ENCODE measurements at regions not wholly inside any gene's neighbourhood (a gene's known extent, or its start where the extent isn't known, plus 50 kb on each side); places are given as distances from the start of the nearest gene placed in this dataset.

DNA sequence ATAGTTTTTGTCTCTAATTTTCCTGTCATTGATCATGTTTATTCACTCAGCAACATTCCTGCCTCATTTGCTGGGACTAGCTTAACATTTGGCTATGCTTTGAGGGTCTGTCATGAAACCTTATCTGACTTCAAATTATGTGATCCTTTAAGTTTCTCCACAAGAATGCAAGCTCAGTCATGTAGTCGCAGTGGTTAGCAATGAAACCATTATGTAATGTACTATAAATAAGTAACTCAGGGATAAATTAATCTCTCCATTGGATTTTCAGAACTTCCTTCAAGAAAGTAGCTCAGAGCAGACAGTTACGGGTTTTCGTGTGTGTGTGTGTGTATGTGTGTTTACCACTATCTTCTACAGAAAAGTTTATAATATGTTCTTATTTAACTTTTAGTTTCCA is 993.6 kb downstream of the ADGRL3 start:
- Histone ChIP-seq H3K27ac (ENCODE audit: low read length) (no peak overlapping the region), H3K4me1 (ENCODE audit: control insufficient read depth in 1 of 2, insufficient read depth in 2 of 2, low read length in 2 of 2) (no peaks in the 10 kb centered on the region), H3K27me3 (ENCODE audit: low read depth, low read length) (no peaks in the 10 kb centered on the region), H3K9me3 (ENCODE audit: control insufficient read depth in 1 of 2, low read length in 2 of 2) (no peaks in the 10 kb centered on the region), H3K36me3 (ENCODE audit: control insufficient read depth in 1 of 2, insufficient read depth in 2 of 2, low read length in 2 of 2) (no peaks in the 10 kb centered on the region), H3K4me3 (ENCODE audit: low read depth in 1 of 2, low read length in 2 of 2) (no peak overlapping the region)

DNA sequence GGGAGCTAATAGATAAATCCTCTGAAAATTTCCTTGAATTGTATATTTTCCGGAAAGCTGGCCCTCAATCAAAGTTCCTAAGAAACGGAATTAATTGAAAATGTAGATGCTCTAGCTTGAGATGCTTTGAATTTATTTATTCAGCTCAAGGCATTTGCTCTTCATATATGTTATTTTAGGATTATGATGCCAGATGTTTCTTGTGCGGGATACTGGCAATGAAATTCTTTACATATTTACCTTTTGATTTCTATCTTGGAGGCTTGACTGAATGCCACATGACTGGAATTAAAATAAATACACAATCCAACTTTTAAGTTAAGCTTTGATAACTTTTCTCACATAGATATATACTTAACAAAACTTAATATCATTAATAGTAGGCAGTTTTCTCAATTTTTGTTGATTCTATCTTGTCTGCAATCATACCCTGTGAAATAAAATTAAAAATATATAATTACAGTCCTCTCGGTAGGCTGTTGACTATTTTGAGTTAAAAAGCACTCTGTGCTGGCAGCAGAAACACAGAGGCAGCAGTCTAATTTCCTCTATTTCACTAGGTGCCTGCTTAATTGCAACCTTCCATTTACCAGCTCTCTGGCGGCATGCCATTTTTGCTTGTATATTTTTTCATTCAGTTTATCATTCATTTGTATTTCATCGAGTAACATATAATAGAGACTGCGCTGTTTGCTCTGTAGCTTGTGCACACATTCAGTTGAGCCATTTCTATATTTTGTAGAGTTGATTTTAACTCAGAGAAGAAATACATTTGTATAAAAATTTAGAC is 991.5 kb downstream of the ADGRL3 start:
- Histone ChIP-seq H3K9me3 (ENCODE audit: control insufficient read depth in 1 of 2, low read length in 2 of 2) (no peaks in the 10 kb centered on the region), H3K27me3 (ENCODE audit: low read depth, low read length) (no peaks in the 10 kb centered on the region), H3K36me3 (ENCODE audit: control insufficient read depth in 1 of 2, insufficient read depth in 2 of 2, low read length in 2 of 2) (no peaks in the 10 kb centered on the region), H3K27ac (ENCODE audit: low read length) (no peak overlapping the region), H3K4me1 (ENCODE audit: control insufficient read depth in 1 of 2, insufficient read depth in 2 of 2, low read length in 2 of 2) (no peaks in the 10 kb centered on the region), H3K4me3 (ENCODE audit: low read depth in 1 of 2, low read length in 2 of 2) (no peak overlapping the region)

DNA sequence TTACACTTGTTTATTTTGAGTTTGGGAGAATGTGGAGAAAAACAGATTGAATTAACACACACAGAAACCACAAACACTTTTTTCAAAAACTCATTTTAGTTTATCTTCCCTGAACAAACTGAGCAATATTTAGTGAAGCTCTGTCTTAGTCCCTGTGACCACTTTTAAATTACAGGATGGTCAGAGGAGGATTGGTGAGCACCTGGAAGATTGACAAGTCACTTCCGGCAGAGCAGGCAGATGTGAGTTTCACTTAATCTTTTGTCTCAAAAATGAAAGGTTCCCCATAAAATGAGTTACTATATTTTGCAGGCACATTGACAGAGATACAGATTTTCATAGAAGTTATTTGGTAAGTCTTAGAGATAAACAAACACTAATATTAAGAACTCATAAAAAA is 970.1 kb downstream of the ADGRL3 start:
- Histone ChIP-seq H3K27ac (ENCODE audit: low read length) (no peak overlapping the region), H3K4me1 (ENCODE audit: control insufficient read depth in 1 of 2, insufficient read depth in 2 of 2, low read length in 2 of 2) (no peaks in the 10 kb centered on the region), H3K27me3 (ENCODE audit: low read depth, low read length) (no peaks in the 10 kb centered on the region), H3K36me3 (ENCODE audit: control insufficient read depth in 1 of 2, insufficient read depth in 2 of 2, low read length in 2 of 2) (no peaks in the 10 kb centered on the region), H3K4me3 (ENCODE audit: low read depth in 1 of 2, low read length in 2 of 2) (no peak overlapping the region), H3K9me3 (ENCODE audit: control insufficient read depth in 1 of 2, low read length in 2 of 2) (no peaks in the 10 kb centered on the region)

DNA sequence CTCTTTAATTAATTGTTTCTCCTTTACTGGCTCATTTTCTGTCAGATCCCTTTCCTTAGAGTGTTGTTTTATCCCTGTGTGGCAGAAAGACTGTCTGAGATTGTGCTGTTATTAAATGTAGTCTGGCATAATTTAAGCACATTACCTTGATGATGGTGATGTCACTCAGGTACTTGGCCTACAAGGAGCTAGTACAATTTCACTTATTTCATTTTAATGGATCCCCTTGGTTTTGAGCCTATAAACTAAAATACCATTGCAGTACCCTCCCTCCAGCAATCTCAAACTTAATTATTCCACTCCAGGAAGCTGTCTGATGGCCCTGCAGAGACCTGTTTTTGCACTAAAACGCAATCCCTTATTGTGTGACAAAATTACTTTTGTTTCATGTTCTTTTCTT is 968.6 kb downstream of the ADGRL3 start:
- no peaks in the 10 kb centered on the region for H3K9me3 ChIP-seq (ENCODE audit: control insufficient read depth in 1 of 2, low read length in 2 of 2)
- no peaks in the 10 kb centered on the region for H3K36me3 ChIP-seq (ENCODE audit: control insufficient read depth in 1 of 2, insufficient read depth in 2 of 2, low read length in 2 of 2)
- no peaks in the 10 kb centered on the region for H3K27me3 ChIP-seq (ENCODE audit: low read depth, low read length)
- H3K4me1 ChIP-seq (ENCODE audit: control insufficient read depth in 1 of 2, insufficient read depth in 2 of 2, low read length in 2 of 2): no peaks in the 10 kb centered on the region
- H3K27ac ChIP-seq (ENCODE audit: low read length): no peak overlapping the region
- H3K4me3 ChIP-seq (ENCODE audit: low read depth in 1 of 2, low read length in 2 of 2): no peak overlapping the region

DNA sequence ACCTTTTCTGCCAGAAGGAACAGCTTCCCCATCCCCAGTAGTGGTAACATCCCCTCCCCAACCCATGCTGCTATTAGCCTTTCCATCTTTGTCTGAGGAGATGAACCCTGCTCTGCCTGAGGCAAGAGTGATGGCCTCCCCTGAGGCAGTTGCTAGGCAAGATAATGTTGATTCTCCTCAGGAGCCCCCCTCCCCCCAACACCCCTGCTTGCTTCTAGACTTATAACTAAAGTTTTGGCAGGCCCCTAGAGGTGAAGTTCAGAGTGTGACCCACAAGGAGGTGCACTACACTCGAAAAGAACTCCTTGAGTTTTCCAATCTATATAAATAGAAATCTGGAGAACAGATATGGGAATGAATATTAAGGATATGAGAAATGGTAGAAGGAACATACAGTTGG is 962.5 kb downstream of the ADGRL3 start:
- Histone ChIP-seq H3K9me3 (ENCODE audit: control insufficient read depth in 1 of 2, low read length in 2 of 2) (no peaks in the 10 kb centered on the region), H3K36me3 (ENCODE audit: control insufficient read depth in 1 of 2, insufficient read depth in 2 of 2, low read length in 2 of 2) (no peaks in the 10 kb centered on the region), H3K27me3 (ENCODE audit: low read depth, low read length) (no peaks in the 10 kb centered on the region), H3K4me1 (ENCODE audit: control insufficient read depth in 1 of 2, insufficient read depth in 2 of 2, low read length in 2 of 2) (no peaks in the 10 kb centered on the region), H3K27ac (ENCODE audit: low read length) (no peak overlapping the region), H3K4me3 (ENCODE audit: low read depth in 1 of 2, low read length in 2 of 2) (no peak overlapping the region)

DNA sequence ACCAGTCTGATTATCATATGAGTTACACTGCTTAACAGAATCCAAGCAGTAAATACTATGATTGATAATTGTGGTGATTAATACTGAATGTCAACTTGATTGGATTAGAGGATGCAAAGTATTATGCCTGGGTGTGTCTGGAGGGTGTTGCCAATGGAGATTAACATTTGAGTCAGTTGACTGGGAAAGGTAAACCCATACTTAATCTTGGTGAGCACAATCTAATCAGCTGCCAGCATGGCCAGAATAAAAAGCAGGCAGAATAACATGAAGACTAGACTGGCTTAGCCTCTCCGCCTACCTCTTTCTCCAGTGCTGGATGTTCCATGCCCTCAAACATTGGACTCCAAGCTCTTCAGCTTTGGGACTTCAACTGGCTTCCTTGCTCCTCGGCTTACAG is 961.3 kb downstream of the ADGRL3 start:
- H3K4me1 ChIP-seq (ENCODE audit: control insufficient read depth in 1 of 2, insufficient read depth in 2 of 2, low read length in 2 of 2): no peaks in the 10 kb centered on the region
- no peak overlapping the region for H3K4me3 ChIP-seq (ENCODE audit: low read depth in 1 of 2, low read length in 2 of 2)
- no peaks in the 10 kb centered on the region for H3K9me3 ChIP-seq (ENCODE audit: control insufficient read depth in 1 of 2, low read length in 2 of 2)
- H3K36me3 ChIP-seq (ENCODE audit: control insufficient read depth in 1 of 2, insufficient read depth in 2 of 2, low read length in 2 of 2): no peaks in the 10 kb centered on the region
- no peaks in the 10 kb centered on the region for H3K27me3 ChIP-seq (ENCODE audit: low read depth, low read length)
- H3K27ac ChIP-seq (ENCODE audit: low read length): no peak overlapping the region

DNA sequence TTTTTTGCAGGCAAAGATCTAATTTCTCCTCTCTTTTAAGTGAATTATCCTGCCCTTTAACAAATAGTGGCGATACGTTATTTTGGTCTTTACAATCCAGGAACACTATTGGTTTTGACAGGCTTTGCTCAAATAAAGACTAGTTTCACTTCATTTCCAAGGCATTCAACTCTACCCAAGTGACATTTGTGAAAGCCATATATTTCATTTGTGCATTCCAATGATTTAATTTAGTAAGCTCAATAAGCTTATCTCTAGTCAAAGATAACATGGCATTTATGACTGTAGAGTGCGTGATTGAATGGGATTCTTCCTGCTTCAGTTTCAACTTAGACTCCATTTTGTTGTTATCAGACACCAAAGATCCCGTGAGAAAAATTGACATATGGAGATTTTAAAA is 959.8 kb downstream of the ADGRL3 start:
- Histone ChIP-seq H3K36me3 (ENCODE audit: control insufficient read depth in 1 of 2, insufficient read depth in 2 of 2, low read length in 2 of 2) (no peaks in the 10 kb centered on the region), H3K4me3 (ENCODE audit: low read depth in 1 of 2, low read length in 2 of 2) (no peak overlapping the region), H3K4me1 (ENCODE audit: control insufficient read depth in 1 of 2, insufficient read depth in 2 of 2, low read length in 2 of 2) (no peaks in the 10 kb centered on the region), H3K9me3 (ENCODE audit: control insufficient read depth in 1 of 2, low read length in 2 of 2) (no peaks in the 10 kb centered on the region), H3K27me3 (ENCODE audit: low read depth, low read length) (no peaks in the 10 kb centered on the region), H3K27ac (ENCODE audit: low read length) (no peak overlapping the region)

DNA sequence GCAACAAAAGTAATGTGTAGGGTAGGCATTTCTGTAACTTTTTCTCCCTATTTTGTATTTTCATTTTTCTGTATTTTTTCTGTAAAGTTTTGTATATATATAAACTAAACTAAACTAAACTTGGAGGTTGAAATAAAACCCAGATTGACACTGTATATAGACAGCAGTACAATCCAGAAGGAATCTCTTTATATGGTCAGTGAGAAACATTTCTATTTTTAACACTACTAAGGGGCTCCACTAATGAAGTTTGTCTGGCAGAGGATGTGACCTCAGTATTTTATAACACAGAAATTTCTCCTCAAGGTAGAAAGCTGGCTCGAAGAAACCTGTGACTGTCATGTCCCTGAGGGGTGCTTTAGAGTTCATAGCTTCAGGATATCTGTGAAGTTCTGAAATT is 959.2 kb downstream of the ADGRL3 start:
- Histone ChIP-seq H3K4me1 (ENCODE audit: control insufficient read depth in 1 of 2, insufficient read depth in 2 of 2, low read length in 2 of 2) (no peaks in the 10 kb centered on the region), H3K27ac (ENCODE audit: low read length) (no peak overlapping the region), H3K4me3 (ENCODE audit: low read depth in 1 of 2, low read length in 2 of 2) (no peak overlapping the region), H3K36me3 (ENCODE audit: control insufficient read depth in 1 of 2, insufficient read depth in 2 of 2, low read length in 2 of 2) (no peaks in the 10 kb centered on the region), H3K9me3 (ENCODE audit: control insufficient read depth in 1 of 2, low read length in 2 of 2) (no peaks in the 10 kb centered on the region), H3K27me3 (ENCODE audit: low read depth, low read length) (no peaks in the 10 kb centered on the region)

DNA sequence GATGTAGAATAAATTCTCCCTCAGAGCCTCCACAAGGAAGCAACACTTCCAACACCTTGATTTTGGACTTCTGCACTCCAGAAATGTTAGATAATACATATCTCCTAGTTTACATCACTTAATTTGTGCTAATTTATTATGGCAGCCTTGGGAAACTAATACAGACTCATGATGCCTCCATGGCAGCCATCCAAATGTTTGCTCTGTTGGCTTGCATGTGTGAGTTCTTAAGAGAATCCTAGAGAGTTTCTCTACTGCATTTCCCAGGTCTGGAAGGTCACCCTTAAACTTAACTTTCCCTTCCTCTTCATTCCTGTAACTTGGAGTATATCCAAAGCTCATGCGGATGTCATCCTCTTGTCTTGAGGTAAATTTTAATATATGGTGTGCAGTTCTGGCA is 956.1 kb downstream of the ADGRL3 start:
- Histone ChIP-seq H3K36me3 (ENCODE audit: control insufficient read depth in 1 of 2, insufficient read depth in 2 of 2, low read length in 2 of 2) (no peaks in the 10 kb centered on the region), H3K4me3 (ENCODE audit: low read depth in 1 of 2, low read length in 2 of 2) (no peak overlapping the region), H3K27ac (ENCODE audit: low read length) (no peak overlapping the region), H3K4me1 (ENCODE audit: control insufficient read depth in 1 of 2, insufficient read depth in 2 of 2, low read length in 2 of 2) (no peaks in the 10 kb centered on the region), H3K27me3 (ENCODE audit: low read depth, low read length) (no peaks in the 10 kb centered on the region), H3K9me3 (ENCODE audit: control insufficient read depth in 1 of 2, low read length in 2 of 2) (no peaks in the 10 kb centered on the region)

DNA sequence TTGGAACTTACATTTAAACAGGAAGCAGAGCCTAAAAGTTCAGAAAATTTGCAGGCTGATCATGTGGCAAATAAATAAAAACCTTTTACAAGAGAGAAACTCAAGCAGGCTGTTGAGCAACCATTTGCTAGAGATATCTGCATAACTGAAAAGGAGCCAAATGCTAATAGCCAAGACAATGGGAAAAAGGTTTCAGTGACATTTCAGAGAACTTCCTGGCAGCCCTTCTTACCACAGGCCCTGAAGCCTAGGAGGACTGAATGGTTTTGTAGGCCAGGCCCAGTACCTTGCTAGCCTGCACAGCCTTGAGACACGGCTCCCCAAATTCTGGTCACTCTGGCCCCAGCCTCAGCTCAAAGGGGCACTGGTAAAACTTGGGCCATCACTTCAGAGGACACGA is 945.1 kb downstream of the ADGRL3 start:
- H3K9me3 ChIP-seq (ENCODE audit: control insufficient read depth in 1 of 2, low read length in 2 of 2): no peaks in the 10 kb centered on the region
- no peak overlapping the region for H3K4me3 ChIP-seq (ENCODE audit: low read depth in 1 of 2, low read length in 2 of 2)
- H3K27me3 ChIP-seq (ENCODE audit: low read depth, low read length): no peaks in the 10 kb centered on the region
- H3K36me3 ChIP-seq (ENCODE audit: control insufficient read depth in 1 of 2, insufficient read depth in 2 of 2, low read length in 2 of 2): no peaks in the 10 kb centered on the region
- H3K4me1 ChIP-seq (ENCODE audit: control insufficient read depth in 1 of 2, insufficient read depth in 2 of 2, low read length in 2 of 2): no peaks in the 10 kb centered on the region
- no peak overlapping the region for H3K27ac ChIP-seq (ENCODE audit: low read length)

DNA sequence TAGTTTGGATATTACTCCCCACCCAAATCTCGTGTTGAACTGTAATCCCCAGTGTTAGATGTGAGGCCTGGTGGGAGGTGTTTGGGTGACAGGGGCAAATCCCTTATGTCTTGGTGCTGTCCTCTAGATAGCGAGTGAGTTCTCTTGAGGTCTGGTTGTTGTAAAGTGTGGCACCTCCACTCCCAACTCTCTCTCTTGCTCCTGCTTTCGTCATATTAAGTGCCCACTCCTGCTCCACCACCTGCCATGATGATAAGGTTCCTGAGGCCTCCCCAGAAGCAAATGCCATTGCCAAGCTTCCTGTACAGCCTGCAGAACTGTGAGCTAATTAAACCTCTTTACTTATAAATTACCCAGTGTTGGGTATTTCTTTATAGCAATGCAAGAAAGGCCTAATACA is 944.3 kb downstream of the ADGRL3 start:
- Histone ChIP-seq H3K36me3 (ENCODE audit: control insufficient read depth in 1 of 2, insufficient read depth in 2 of 2, low read length in 2 of 2) (no peaks in the 10 kb centered on the region), H3K27me3 (ENCODE audit: low read depth, low read length) (no peaks in the 10 kb centered on the region), H3K4me3 (ENCODE audit: low read depth in 1 of 2, low read length in 2 of 2) (no peak overlapping the region), H3K9me3 (ENCODE audit: control insufficient read depth in 1 of 2, low read length in 2 of 2) (no peaks in the 10 kb centered on the region), H3K4me1 (ENCODE audit: control insufficient read depth in 1 of 2, insufficient read depth in 2 of 2, low read length in 2 of 2) (no peaks in the 10 kb centered on the region), H3K27ac (ENCODE audit: low read length) (no peak overlapping the region)

DNA sequence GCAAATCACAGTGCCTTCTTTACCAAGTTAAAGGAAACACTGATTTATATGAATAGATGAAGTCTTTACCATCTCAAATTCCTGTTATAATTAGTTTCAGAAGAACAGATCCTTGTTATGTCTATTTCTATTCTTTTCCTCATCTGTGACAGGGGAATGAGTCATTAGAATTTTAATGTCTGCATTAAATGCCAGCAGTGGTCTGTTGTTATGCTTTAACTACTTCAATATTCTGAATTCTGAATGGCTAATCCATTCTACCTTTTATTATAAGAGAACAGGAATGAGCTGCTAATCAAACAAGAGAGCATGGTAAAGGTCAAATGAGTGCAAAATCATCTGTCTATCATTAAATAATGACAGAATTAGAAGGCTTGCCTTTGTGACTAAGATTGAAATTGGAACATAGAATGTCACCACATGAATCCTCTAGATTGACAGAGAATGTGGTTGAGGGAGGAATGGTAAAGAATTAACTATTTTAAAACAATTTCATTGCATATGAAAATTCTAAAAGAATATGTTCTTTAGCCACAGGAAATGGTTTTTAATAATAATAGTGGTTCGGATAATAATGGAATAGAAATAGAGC is 935.5 kb downstream of the ADGRL3 start:
- Histone ChIP-seq H3K4me3 (ENCODE audit: low read depth in 1 of 2, low read length in 2 of 2) (no peak overlapping the region), H3K27ac (ENCODE audit: low read length) (no peak overlapping the region), H3K4me1 (ENCODE audit: control insufficient read depth in 1 of 2, insufficient read depth in 2 of 2, low read length in 2 of 2) (no peaks in the 10 kb centered on the region), H3K36me3 (ENCODE audit: control insufficient read depth in 1 of 2, insufficient read depth in 2 of 2, low read length in 2 of 2) (no peaks in the 10 kb centered on the region), H3K27me3 (ENCODE audit: low read depth, low read length) (no peaks in the 10 kb centered on the region), H3K9me3 (ENCODE audit: control insufficient read depth in 1 of 2, low read length in 2 of 2) (no peaks in the 10 kb centered on the region)

All from muscle layer of duodenum (tissue), 2 donors.